Eye (tissue), 1 donor: ENCODE measurements at regions not wholly inside any gene's neighbourhood (a gene's known extent, or its start where the extent isn't known, plus 50 kb on each side); places are given as distances from the start of the nearest gene placed in this dataset.

Experiments used
- DNase-seq: peaks from one replicate; pipeline ENCODE4 v3.0.0-alpha.2; 2015

GRCh38 chr14:85444635-85445034 is 85.3 kb upstream of the FLRT2 start:
- DNase-seq, result peak; percentile 36

GRCh38 chr14:85445151-85445795 is 84.7 kb upstream of the FLRT2 start:
- no peak for DNase-seq

GRCh38 chr14:85447883-85448282 is 82.1 kb upstream of the FLRT2 start:
- no peak for DNase-seq

GRCh38 chr14:85451421-85451820 is 78.5 kb upstream of the FLRT2 start:
- DNase-seq, result no peak

- DNase-seq, result no peak
Observed at GRCh38 chr14:85453401-85454225, 76.3 kb upstream of the FLRT2 start.

- no peak for DNase-seq
Observed at GRCh38 chr14:85454226-85454813, 75.6 kb upstream of the FLRT2 start.

- no peak for DNase-seq
Observed at GRCh38 chr14:85459361-85460000, 70.5 kb upstream of the FLRT2 start.

GRCh38 chr14:85461432-85462133 is 68.4 kb upstream of the FLRT2 start:
- no peak for DNase-seq

- no peak for DNase-seq
Observed at GRCh38 chr14:85463512-85463911, 66.4 kb upstream of the FLRT2 start.

- DNase-seq, result no peak
Observed at GRCh38 chr14:85464135-85464895, 65.6 kb upstream of the FLRT2 start.

- DNase-seq, result no peak
Observed at GRCh38 chr14:85466678-85467077, 63.3 kb upstream of the FLRT2 start.

- no peak for DNase-seq
Observed at GRCh38 chr14:85468816-85469215, 61.1 kb upstream of the FLRT2 start.

- DNase-seq, result peak; percentile 9
Observed at GRCh38 chr14:85471156-85471555, 58.8 kb upstream of the FLRT2 start.

GRCh38 chr14:85471744-85472143 is 58.2 kb upstream of the FLRT2 start:
- DNase-seq, result peak; percentile 25

GRCh38 chr14:85474431-85474830 is 55.5 kb upstream of the FLRT2 start:
- DNase-seq, result no peak

- DNase-seq, result no peak
Observed at GRCh38 chr14:85475113-85475512, 54.8 kb upstream of the FLRT2 start.

- DNase-seq, result no peak
Observed at GRCh38 chr14:85479306-85479705, 50.6 kb upstream of the FLRT2 start.

GRCh38 chr14:85479771-85480170 is 50.2 kb upstream of the FLRT2 start:
- no peak for DNase-seq
